ENCODE measurements at regions not wholly inside any gene's neighbourhood (a gene's known extent, or its start where the extent isn't known, plus 50 kb on each side); places are given as distances from the start of the nearest gene placed in this dataset.

- intact Hi-C loops (cut with DNase I, micrococcal nuclease) = no loop called here
These were observed 1254.2 kb upstream of the EYS start for GRCh38 chr6:66961191-66961590.

GRCh38 chr6:66949191-66949661 is 1242.2 kb upstream of the EYS start:
- no peaks in the 10 kb centered on the region for H3K4me1 ChIP-seq (ENCODE audit: insufficient read depth, low read length)
- peaks cover 0 to 17% of the 10 kb centered on the region in 2 experiments for H3K9me3 ChIP-seq (ENCODE audit: control insufficient read depth in 1 of 2, insufficient read depth in 1 of 2, low read length in 2 of 2)
- Mint-ChIP-seq H3K4me3 (no peak overlapping the region), H3K27me3 (no peaks in the 10 kb centered on the region), H3K4me1 (ENCODE audit: low read depth) (no peaks in the 10 kb centered on the region), H3K36me3 (ENCODE audit: low read depth) (no peaks in the 10 kb centered on the region), H3K27ac (no peak overlapping the region), H3K9me3 (peaks cover 6% of the 10 kb centered on the region)
- no peak overlapping the region for H3K27ac ChIP-seq (ENCODE audit: low read depth in 1 of 2, low read length in 2 of 2)
- intact Hi-C loops (cut with DNase I, micrococcal nuclease) = no loop called here
- DNase-seq (no peak), ATAC-seq (ENCODE audit: poor library complexity) (no peak)
- POLR2A ChIA-PET = no interaction called here
- H3K4me3 ChIP-seq (ENCODE audit: low read length) = no peak overlapping the region
- no peaks in the 10 kb centered on the region for H3K27me3 ChIP-seq (ENCODE audit: control insufficient read depth in 1 of 2, insufficient read depth in 2 of 2, low read length in 2 of 2)
- TF ChIP-seq CTCF (IDR thresholded peaks at IDR 0.05) = no peak
- CTCF ChIA-PET = no interaction called here
- H3K36me3 ChIP-seq (ENCODE audit: insufficient read depth, low read length) = no peaks in the 10 kb centered on the region

More at GRCh38 chr6:66961191-66961590, 1254.2 kb upstream of the EYS start:
- no peaks in the 10 kb centered on the region for H3K9me3 ChIP-seq (ENCODE audit: control insufficient read depth in 1 of 2, insufficient read depth in 1 of 2, low read length in 2 of 2)
- CTCF ChIA-PET = no interaction called here
- H3K4me3 ChIP-seq (ENCODE audit: low read length) = no peak overlapping the region
- H3K36me3 ChIP-seq (ENCODE audit: insufficient read depth, low read length) = no peaks in the 10 kb centered on the region
- Mint-ChIP-seq H3K27me3 (no peaks in the 10 kb centered on the region), H3K4me3 (no peak overlapping the region), H3K36me3 (ENCODE audit: low read depth) (no peaks in the 10 kb centered on the region), H3K4me1 (ENCODE audit: low read depth) (no peaks in the 10 kb centered on the region), H3K9me3 (peaks cover 16% of the 10 kb centered on the region), H3K27ac (no peak overlapping the region)
- no peaks in the 10 kb centered on the region for H3K27me3 ChIP-seq (ENCODE audit: control insufficient read depth in 1 of 2, insufficient read depth in 2 of 2, low read length in 2 of 2)
- ATAC-seq (ENCODE audit: poor library complexity) (no peak), DNase-seq (no peak)
- H3K27ac ChIP-seq (ENCODE audit: low read depth in 1 of 2, low read length in 2 of 2) = no peak overlapping the region
- POLR2A ChIA-PET = no interaction called here
- TF ChIP-seq CTCF (IDR thresholded peaks at IDR 0.05) = no peak
- H3K4me1 ChIP-seq (ENCODE audit: insufficient read depth, low read length) = no peaks in the 10 kb centered on the region

- intact Hi-C loops (cut with DNase I, micrococcal nuclease) = no loop called here
- CTCF ChIA-PET = no interaction called here
- H3K27ac Mint-ChIP-seq = no peak overlapping the region
- no peaks in the 10 kb centered on the region for H3K36me3 Mint-ChIP-seq (ENCODE audit: low read depth)
- TF ChIP-seq CTCF (IDR thresholded peaks at IDR 0.05) = no peak
- H3K4me3 Mint-ChIP-seq = no peak overlapping the region
- no peak overlapping the region for H3K27ac ChIP-seq (ENCODE audit: low read depth in 1 of 2, low read length in 2 of 2)
- H3K27me3 ChIP-seq (ENCODE audit: control insufficient read depth in 1 of 2, insufficient read depth in 2 of 2, low read length in 2 of 2) = no peaks in the 10 kb centered on the region
- POLR2A ChIA-PET = no interaction called here
- H3K36me3 ChIP-seq (ENCODE audit: insufficient read depth, low read length) = no peaks in the 10 kb centered on the region
- H3K27me3 Mint-ChIP-seq = no peaks in the 10 kb centered on the region
- H3K4me3 ChIP-seq (ENCODE audit: low read length) = no peak overlapping the region
- ATAC-seq (ENCODE audit: poor library complexity) (no peak), DNase-seq (no peak)
- H3K4me1 ChIP-seq (ENCODE audit: insufficient read depth, low read length) = no peaks in the 10 kb centered on the region
- H3K9me3 Mint-ChIP-seq = peaks cover 8% of the 10 kb centered on the region
- H3K4me1 Mint-ChIP-seq (ENCODE audit: low read depth) = no peaks in the 10 kb centered on the region
- peaks cover 0 to 17% of the 10 kb centered on the region in 2 experiments for H3K9me3 ChIP-seq (ENCODE audit: control insufficient read depth in 1 of 2, insufficient read depth in 1 of 2, low read length in 2 of 2)
These were observed 1241.1 kb upstream of the EYS start for GRCh38 chr6:66948106-66948505.
